K562 (cell line): ENCODE measurements at regions not wholly inside any gene's neighbourhood (a gene's known extent, or its start where the extent isn't known, plus 50 kb on each side); places are given as distances from the start of the nearest gene placed in this dataset.

Experiments used
- ATAC-seq: fragments of 200-7000 bp; cut with Tn5 transposase; 3 replicates; pipeline ENCODE4 v1.9.1; 2020; ENCODE audit warnings: moderate library complexity
- BruUV-seq: library from RNA; stranded (reverse); fragments of 400-500 nt; replicated peaks from 2 replicates; lab custom pipeline; 2021; lab: Mats Ljungman, UMichigan
- CTCF ChIA-PET: fragments of 300-600 bp; formaldehyde crosslinking; extraction: SDS; loops from one replicate; lab custom pipeline; 2021; ENCODE audit warnings: low intra/inter-chr PET ratio; lab: Yijun Ruan, JAX
- POLR2A ChIA-PET: fragments of 300-600, 350-650 bp; sonication (Branson Sonifier 250); formaldehyde crosslinking; extraction: SDS; loops from one replicate; lab custom pipeline; 2021; ENCODE audit warnings: antibody characterized with exemption, inconsistent platforms; lab: Yijun Ruan, JAX
- DNase-seq, 4 experiments: peaks; one replicate each; pipeline versions ENCODE4 v3.0.0 to v3.0.0-alpha.2; 2011 to 2018; ENCODE audit warnings: low spot score in 3 of 4, mixed read lengths in 3 of 4; ENCODE audit errors: extremely low read depth in 1 of 4
- FAIRE-seq: peaks from 2 replicates; lab custom pipeline; 2011; peaks lifted over from hg19 to GRCh38; lab: Jason Lieb, UNC
- H2AFZ ChIP-seq: 2 replicates; pipeline ENCODE4 v1.6.0; 2011; ENCODE audit warnings: low read depth, low read length, control low read depth, inconsistent platforms
- H3K27ac ChIP-seq: fragments of 200-600 bp; 3 replicates; pipeline ENCODE4 v1.8.0; 2011; ENCODE audit warnings: low read depth, mild to moderate bottlenecking, control low read depth, inconsistent platforms, low read length, moderate library complexity, mixed read lengths; ENCODE audit errors: extremely low read depth
- H3K27me3 ChIP-seq, 2 experiments: fragments of 300-600 bp in 1 of 2; 2 replicates in 1 of 2; 3 replicates in 1 of 2; pipeline versions ENCODE4 v1.6.0 to v1.8.0; 2011; ENCODE audit warnings: inconsistent platforms in 2 of 2, low read length in 2 of 2, mild to moderate bottlenecking in 1 of 2, mixed read lengths in 1 of 2, moderate library complexity in 1 of 2; ENCODE audit not compliant: control insufficient read depth in 2 of 2, insufficient read depth in 2 of 2
- H3K36me3 ChIP-seq: fragments of 300-600 bp; 3 replicates; pipeline ENCODE4 v1.8.0; 2011; ENCODE audit warnings: mild to moderate bottlenecking, low read length, inconsistent platforms; ENCODE audit not compliant: control insufficient read depth, insufficient read depth
- H3K4me1 ChIP-seq, 2 experiments: fragments of 200-600 bp in 1 of 2; replicated peaks in 1 of 2; 2 replicates in 1 of 2; 3 replicates in 1 of 2; pipeline versions ENCODE4 v1.5.1 to v1.8.0; 2011; ENCODE audit warnings: inconsistent platforms in 2 of 2, low read length in 2 of 2, mild to moderate bottlenecking in 1 of 2, mixed read lengths in 1 of 2, moderate library complexity in 1 of 2; ENCODE audit not compliant: control insufficient read depth in 2 of 2, insufficient read depth in 2 of 2
- H3K4me2 ChIP-seq: 2 replicates; pipeline ENCODE4 v1.6.1; 2011; ENCODE audit warnings: low read length, control low read depth, inconsistent platforms, mixed read lengths; ENCODE audit not compliant: insufficient read depth
- H3K4me3 ChIP-seq: fragments of 200-600 bp; sonication (generic), shearing (Covaris generic); 2 replicates; pipeline ENCODE4 v1.5.1; 2016; ENCODE audit warnings: control low read depth, inconsistent platforms
- H3K79me2 ChIP-seq: fragments of 200-600 bp; 3 replicates; pipeline ENCODE4 v1.8.0; 2011; ENCODE audit warnings: low read length, inconsistent platforms; ENCODE audit not compliant: control insufficient read depth, insufficient read depth
- H3K9ac ChIP-seq, 2 experiments: 2 replicates each; pipeline versions ENCODE4 v1.6.0 to v1.6.1; 2011; ENCODE audit warnings: low read depth in 2 of 2, low read length in 2 of 2, control low read depth in 1 of 2, inconsistent platforms in 1 of 2, mild to moderate bottlenecking in 1 of 2, mixed read lengths in 1 of 2; ENCODE audit not compliant: insufficient read depth in 1 of 2
- H3K9me1 ChIP-seq: one replicate; pipeline ENCODE4 v1.6.0; 2011; ENCODE audit warnings: inconsistent platforms, mild to moderate bottlenecking, low read length, moderate library complexity; ENCODE audit not compliant: control insufficient read depth, insufficient read depth
- H3K9me3 ChIP-seq: replicated peaks from 2 replicates; pipeline ENCODE4 v1.5.1; 2011; ENCODE audit warnings: low read depth, low read length, inconsistent platforms; ENCODE audit not compliant: control insufficient read depth, insufficient read depth
- H4K20me1 ChIP-seq: replicated peaks from 2 replicates; pipeline ENCODE4 v1.6.1; 2011; ENCODE audit warnings: low read length, inconsistent platforms, mixed read lengths; ENCODE audit not compliant: control insufficient read depth, insufficient read depth
- CBX3 ChIP-seq, 2 experiments: IDR thresholded peaks; 1 replicate in 1 of 2; 2 replicates in 1 of 2; pipeline ENCODE4 v1.6.1; 2012; ENCODE audit warnings: inconsistent platforms in 2 of 2, low read length in 2 of 2, borderline replicate concordance in 1 of 2, control low read depth in 1 of 2
- GATAD2B ChIP-seq: fragments of 450-650 bp; IDR thresholded peaks from 2 replicates; pipeline ENCODE4 v1.6.1; 2017; ENCODE audit warnings: mild to moderate bottlenecking, borderline replicate concordance
- NFE2L1 ChIP-seq: fragments of 450-650 bp; IDR thresholded peaks from 2 replicates; pipeline ENCODE4 v1.6.1; 2016; ENCODE audit warnings: missing genetic modification characterization, low read depth, mild to moderate bottlenecking, missing compliant biosample characterization, moderate library complexity, borderline replicate concordance
- PATZ1 ChIP-seq: fragments of 250-450 bp; sonication (Bioruptor Pico); IDR thresholded peaks from 2 replicates; pipeline ENCODE4 v1.5.0; 2020; ENCODE audit warnings: mild to moderate bottlenecking, borderline replicate concordance
- WGBS: fragments of 100-300 bp; shearing (Covaris generic); methylation state at CpG from one replicate; pipeline ENCODE4 v1.1.6; 2016; ENCODE audit warnings: low coverage, mixed read lengths; ENCODE audit not compliant: insufficient coverage; ENCODE audit errors: missing lambda C conversion rate; 5-methylcytosine and 5-hydroxymethylcytosine counted together
- in situ Hi-C: fragments of 300-500 bp; cut with MboI; formaldehyde crosslinking; loops from 4 replicates; pipeline ENCODE4 v1.15.0; 2018; ENCODE audit warnings: inconsistent platforms, mixed read lengths
- intact Hi-C: fragments of 100-400 bp; cut with micrococcal nuclease; formaldehyde crosslinking; loops from 2 replicates; pipeline ENCODE4 v1.14.2; 2022

- no peak overlapping the region for H3K9ac ChIP-seq
- no peaks in the 10 kb centered on the region for H3K79me2 ChIP-seq
- H4K20me1 ChIP-seq = no peaks in the 10 kb centered on the region
- 0% methylated on average over 2 of the region's 2 CpGs for WGBS
- no TSS peak for BruUV-seq
- H3K4me3 ChIP-seq = no peak overlapping the region
- no peak overlapping the region for H3K4me2 ChIP-seq
- H3K9me3 ChIP-seq = no peaks in the 10 kb centered on the region
- TF ChIP-seq NFE2L1 (tag) (no peak), PATZ1 (CRISPR knock-in tag) (no peak), CBX3 (IDR thresholded peaks at IDR 0.05; ENCODE audit: borderline replicate concordance in 1 of 2, low read length in 2 of 2) (peak in 1 of 2 experiments; percentile 32; a peak in 1 of 3 replicates)
- no peaks in the 10 kb centered on the region for H3K27me3 ChIP-seq
- ChIA-PET CTCF (no interaction called here), POLR2A (no interaction called here)
- no peak overlapping the region for H3K27ac ChIP-seq
- H3K4me1 ChIP-seq = no peaks in the 10 kb centered on the region
- ATAC-seq (no peak), DNase-seq (no peak), FAIRE-seq (no peak)
- no peaks in the 10 kb centered on the region for H3K9me1 ChIP-seq
- in situ Hi-C loops = no loop called here
- no peak overlapping the region for H2AFZ ChIP-seq
- no peaks in the 10 kb centered on the region for H3K36me3 ChIP-seq
- intact Hi-C loops = no loop called here
Observed at GRCh38 chr5:89893546-89893945, 516.0 kb downstream of the CETN3 start.

- in situ Hi-C loops (no loop called here), intact Hi-C loops (no loop called here)
- no peaks in the 10 kb centered on the region for H3K79me2 ChIP-seq
- DNase-seq = no peak
- no peaks in the 10 kb centered on the region for H4K20me1 ChIP-seq
- ChIA-PET CTCF (no interaction called here), POLR2A (no interaction called here)
- no peaks in the 10 kb centered on the region for H3K36me3 ChIP-seq
- no TSS peak for BruUV-seq
- H2AFZ ChIP-seq = no peak overlapping the region
- TF ChIP-seq GATAD2B = no peak
- H3K4me2 ChIP-seq = no peak overlapping the region
- no peak overlapping the region for H3K9ac ChIP-seq
- no peak overlapping the region for H3K4me3 ChIP-seq
- no peaks in the 10 kb centered on the region for H3K9me3 ChIP-seq
- H3K4me1 ChIP-seq = no peaks in the 10 kb centered on the region
- no peaks in the 10 kb centered on the region for H3K27me3 ChIP-seq
- ATAC-seq = no peak
- no peaks in the 10 kb centered on the region for H3K9me1 ChIP-seq
- no peak overlapping the region for H3K27ac ChIP-seq
- no peak for FAIRE-seq
Observed at GRCh38 chr5:89885670-89886069, 523.9 kb downstream of the CETN3 start.
